ENCODE measurements at regions not wholly inside any gene's neighbourhood (a gene's known extent, or its start where the extent isn't known, plus 50 kb on each side); places are given as distances from the start of the nearest gene placed in this dataset.

GRCh38 chr6:99712519-99712918 is 105.9 kb downstream of the PRDM13 start:
- TF ChIP-seq ZNF335 (CRISPR knock-in tag; IDR thresholded peaks at IDR 0.05): no peak
- no peak for TF ChIP-seq ARNT (IDR thresholded peaks at IDR 0.05)
